ENCODE measurements at regions not wholly inside any gene's neighbourhood (a gene's known extent, or its start where the extent isn't known, plus 50 kb on each side); places are given as distances from the start of the nearest gene placed in this dataset.

DNA sequence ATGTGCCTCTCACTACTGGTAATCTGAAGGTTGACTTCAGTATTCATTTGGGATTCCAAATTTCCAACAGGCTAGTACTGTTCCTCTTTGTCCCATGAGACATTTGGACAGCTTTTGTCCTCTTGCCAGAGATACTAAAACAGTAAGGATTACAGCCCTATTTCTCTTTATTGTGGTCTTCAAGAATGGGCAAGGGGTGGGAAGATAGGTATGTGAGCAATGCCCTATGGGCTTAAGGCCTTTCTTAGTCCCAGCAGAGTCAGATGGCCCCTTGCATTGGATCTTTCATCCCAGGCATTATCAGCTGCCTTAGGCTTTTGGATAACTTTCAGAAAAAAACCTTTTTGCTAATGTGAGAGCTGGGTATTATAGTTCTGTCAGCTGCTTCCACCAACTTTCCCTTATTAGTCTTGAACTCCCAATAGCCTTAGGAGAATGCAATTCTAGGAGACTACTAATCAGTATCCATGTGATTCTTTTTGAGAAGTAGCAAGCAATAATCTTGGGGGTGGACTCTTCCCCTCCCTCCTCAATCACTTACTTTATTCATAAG, 361.1 kb upstream of the NUDT12 start:
- no peaks in the 10 kb centered on the region for H3K4me1 ChIP-seq
- no peak overlapping the region for H3K27ac ChIP-seq
- TF ChIP-seq, protein P1, sequence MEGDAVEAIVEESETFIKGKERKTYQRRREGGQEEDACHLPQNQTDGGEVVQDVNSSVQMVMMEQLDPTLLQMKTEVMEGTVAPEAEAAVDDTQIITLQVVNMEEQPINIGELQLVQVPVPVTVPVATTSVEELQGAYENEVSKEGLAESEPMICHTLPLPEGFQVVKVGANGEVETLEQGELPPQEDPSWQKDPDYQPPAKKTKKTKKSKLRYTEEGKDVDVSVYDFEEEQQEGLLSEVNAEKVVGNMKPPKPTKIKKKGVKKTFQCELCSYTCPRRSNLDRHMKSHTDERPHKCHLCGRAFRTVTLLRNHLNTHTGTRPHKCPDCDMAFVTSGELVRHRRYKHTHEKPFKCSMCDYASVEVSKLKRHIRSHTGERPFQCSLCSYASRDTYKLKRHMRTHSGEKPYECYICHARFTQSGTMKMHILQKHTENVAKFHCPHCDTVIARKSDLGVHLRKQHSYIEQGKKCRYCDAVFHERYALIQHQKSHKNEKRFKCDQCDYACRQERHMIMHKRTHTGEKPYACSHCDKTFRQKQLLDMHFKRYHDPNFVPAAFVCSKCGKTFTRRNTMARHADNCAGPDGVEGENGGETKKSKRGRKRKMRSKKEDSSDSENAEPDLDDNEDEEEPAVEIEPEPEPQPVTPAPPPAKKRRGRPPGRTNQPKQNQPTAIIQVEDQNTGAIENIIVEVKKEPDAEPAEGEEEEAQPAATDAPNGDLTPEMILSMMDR (IDR thresholded peaks at IDR 0.05) = no peak
- TF ChIP-seq POLR2A (IDR thresholded peaks at IDR 0.05) = no peak
- H3K36me3 ChIP-seq = no peaks in the 10 kb centered on the region
- ATAC-seq (no peak), DNase-seq (no peak)
- intact Hi-C loops (cut with DNase I) = loop anchor here in 1 of 10 donors (1.0 kb wide), 1 partner anchor 8 kb away; no protein-coding TSS in a partner anchor
- H3K27me3 ChIP-seq = no peaks in the 10 kb centered on the region
- H3K4me3 ChIP-seq = no peak overlapping the region
- H3K9me3 ChIP-seq = no peaks in the 10 kb centered on the region

DNA sequence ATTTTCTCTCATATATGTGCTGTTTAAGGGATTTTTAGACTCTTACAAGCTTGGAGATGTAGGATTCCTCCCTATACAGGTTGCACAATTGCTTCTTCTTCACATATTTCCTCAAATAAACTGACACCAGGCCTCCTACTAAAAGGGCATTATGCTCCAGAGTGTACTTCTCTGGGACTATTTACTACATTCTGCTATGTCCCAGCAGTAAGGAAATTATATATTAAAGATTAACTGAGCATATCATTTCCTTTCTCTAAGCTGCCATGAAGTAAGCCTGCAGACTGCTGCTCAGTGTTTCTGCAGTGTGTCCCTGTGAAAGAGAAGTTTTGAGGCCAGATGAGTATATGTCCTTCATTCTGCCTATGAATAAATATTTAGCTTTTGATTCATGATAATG, 356.9 kb upstream of the NUDT12 start:
- no peaks in the 10 kb centered on the region for H3K36me3 ChIP-seq
- H3K27ac ChIP-seq = no peak overlapping the region
- no peaks in the 10 kb centered on the region for H3K9me3 ChIP-seq
- TF ChIP-seq, protein P1 (IDR thresholded peaks at IDR 0.05) = no peak
- no peak for TF ChIP-seq POLR2A (IDR thresholded peaks at IDR 0.05)
- H3K27me3 ChIP-seq = no peaks in the 10 kb centered on the region
- ATAC-seq (no peak), DNase-seq (no peak)
- H3K4me3 ChIP-seq = no peak overlapping the region
- no peaks in the 10 kb centered on the region for H3K4me1 ChIP-seq
- intact Hi-C loops (cut with DNase I) = no loop called here

- H3K27ac ChIP-seq = no peak overlapping the region
- ATAC-seq (no peak), DNase-seq (no peak)
- H3K27me3 ChIP-seq = no peaks in the 10 kb centered on the region
- no peaks in the 10 kb centered on the region for H3K9me3 ChIP-seq
- no peak for TF ChIP-seq POLR2A (IDR thresholded peaks at IDR 0.05)
- TF ChIP-seq, protein P1 (IDR thresholded peaks at IDR 0.05) = no peak
- no peaks in the 10 kb centered on the region for H3K36me3 ChIP-seq
- no peaks in the 10 kb centered on the region for H3K4me1 ChIP-seq
- H3K4me3 ChIP-seq = no peak overlapping the region
- intact Hi-C loops (cut with DNase I) = no loop called here
Observed at GRCh38 chr5:103918668-103919367, 356.2 kb upstream of the NUDT12 start.

GRCh38 chr5:103915081-103915480, 352.5 kb upstream of the NUDT12 start:
- TF ChIP-seq POLR2A (IDR thresholded peaks at IDR 0.05) = no peak
- TF ChIP-seq, protein P1 (IDR thresholded peaks at IDR 0.05) = no peak
- no peaks in the 10 kb centered on the region for H3K36me3 ChIP-seq
- H3K9me3 ChIP-seq = no peaks in the 10 kb centered on the region
- no peak overlapping the region for H3K4me3 ChIP-seq
- no peak overlapping the region for H3K27ac ChIP-seq
- ATAC-seq = no peak
- WGBS, 4 donors = 84 to 90% (median 84%) methylated on average over 1 of the region's 1 CpG
- H3K4me1 ChIP-seq = no peaks in the 10 kb centered on the region
- DNase-seq = no peak
- H3K27me3 ChIP-seq = no peaks in the 10 kb centered on the region
- intact Hi-C loops (cut with DNase I) = loop anchor here in 1 of 10 donors (1.0 kb wide), 1 partner anchor 9 kb away; no protein-coding TSS in a partner anchor
